Peyer's patch (tissue), 4 donors: ENCODE measurements at regions not wholly inside any gene's neighbourhood (a gene's known extent, or its start where the extent isn't known, plus 50 kb on each side); places are given as distances from the start of the nearest gene placed in this dataset.

Source experiments
- DNase-seq, 3 donors: peaks; one replicate each; pipeline ENCODE4 v3.0.0-alpha.2; 2017 to 2019
- H3K27ac ChIP-seq, 4 donors: fragments of 200-600 bp; sonication (generic); one replicate each; pipeline ENCODE4 v1.5.1; 2016 to 2019
- H3K27me3 ChIP-seq, 2 donors: fragments of 200-600 bp; sonication (generic); one replicate each; pipeline ENCODE4 v1.5.1; 2019
- H3K36me3 ChIP-seq, 3 donors: fragments of 200-600 bp; sonication (generic); one replicate each; pipeline ENCODE4 v1.5.1; 2016 to 2019
- H3K4me1 ChIP-seq, 4 donors: fragments of 200-600 bp; sonication (generic); one replicate each; pipeline ENCODE4 v1.5.1; 2016 to 2019
- H3K4me3 ChIP-seq, 4 donors: fragments of 200-600 bp; sonication (generic); 1 replicate in 3 of 4; 2 replicates in 1 of 4; pipeline ENCODE4 v1.5.1; 2016 to 2019; ENCODE audit warnings: mild to moderate bottlenecking in 1 of 4
- H3K9me3 ChIP-seq, 4 donors: fragments of 200-600 bp; sonication (generic); one replicate each; pipeline ENCODE4 v1.5.1; 2016 to 2019; ENCODE audit warnings: mild to moderate bottlenecking in 1 of 4
- POLR2A ChIP-seq, 2 donors: fragments of 450-650 bp; IDR thresholded peaks; one replicate each; pipeline ENCODE4 v1.5.1; 2017; ENCODE audit warnings: antibody characterized with exemption in 2 of 2, mild to moderate bottlenecking in 2 of 2, moderate library complexity in 2 of 2
- TF ChIP-seq, protein P1 (sequence below), 6 experiments: fragments of 450-650 bp in 4 of 6; fragments of 200-600 bp in 2 of 6; sonication (generic) in 1 of 6; IDR thresholded peaks; one replicate each; pipeline ENCODE4 v1.5.1; 2017 to 2019; ENCODE audit warnings: antibody characterized with exemption in 6 of 6, mild to moderate bottlenecking in 3 of 6, moderate library complexity in 1 of 6

DNA sequence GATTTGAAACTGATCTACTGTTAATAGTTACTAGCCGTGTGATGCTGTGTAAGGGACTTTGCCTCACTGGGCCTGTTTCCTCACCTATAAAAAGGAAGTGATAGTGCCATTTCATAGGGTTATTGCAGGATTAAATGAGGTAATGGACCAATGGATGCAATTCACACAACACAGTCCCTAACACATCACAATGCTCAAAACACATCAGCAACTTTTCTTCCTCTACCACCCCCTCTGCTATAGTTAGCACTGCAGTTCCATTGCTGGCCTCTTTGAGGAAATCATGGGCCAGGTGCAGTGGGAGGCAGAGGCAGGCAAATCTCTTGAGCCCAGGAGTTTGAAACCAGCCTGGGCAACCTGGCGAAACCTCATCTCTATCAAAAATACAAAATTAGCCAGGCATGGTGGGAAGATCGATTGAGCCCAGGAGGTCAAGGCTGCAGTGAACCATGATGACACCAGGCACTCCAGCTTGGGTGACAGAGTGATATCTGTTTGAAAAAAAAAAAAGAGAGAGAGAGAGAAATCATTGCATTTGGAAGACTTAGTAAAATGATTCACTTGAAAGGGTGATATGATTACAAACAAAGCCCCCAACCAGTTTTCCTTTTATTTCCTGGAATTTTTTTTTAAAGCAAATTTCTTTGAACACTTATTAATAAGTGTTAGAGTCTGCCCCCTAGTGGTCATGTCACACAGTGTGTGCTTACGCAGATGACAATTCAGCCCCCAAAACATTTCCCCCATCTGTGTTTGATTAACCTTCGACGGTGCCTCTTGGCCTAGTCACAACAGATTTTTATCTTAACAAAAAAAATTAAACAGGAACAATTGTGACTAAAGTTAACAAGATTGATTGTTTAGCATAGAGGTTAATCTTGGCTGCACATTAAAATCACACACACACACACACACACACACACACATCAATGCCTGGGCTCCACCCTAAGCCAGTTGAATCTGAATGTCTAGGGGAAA lies 88.6 kb upstream of the BCL11A start:
- H3K27ac ChIP-seq, result no peak overlapping the region
- TF ChIP-seq, protein P1, sequence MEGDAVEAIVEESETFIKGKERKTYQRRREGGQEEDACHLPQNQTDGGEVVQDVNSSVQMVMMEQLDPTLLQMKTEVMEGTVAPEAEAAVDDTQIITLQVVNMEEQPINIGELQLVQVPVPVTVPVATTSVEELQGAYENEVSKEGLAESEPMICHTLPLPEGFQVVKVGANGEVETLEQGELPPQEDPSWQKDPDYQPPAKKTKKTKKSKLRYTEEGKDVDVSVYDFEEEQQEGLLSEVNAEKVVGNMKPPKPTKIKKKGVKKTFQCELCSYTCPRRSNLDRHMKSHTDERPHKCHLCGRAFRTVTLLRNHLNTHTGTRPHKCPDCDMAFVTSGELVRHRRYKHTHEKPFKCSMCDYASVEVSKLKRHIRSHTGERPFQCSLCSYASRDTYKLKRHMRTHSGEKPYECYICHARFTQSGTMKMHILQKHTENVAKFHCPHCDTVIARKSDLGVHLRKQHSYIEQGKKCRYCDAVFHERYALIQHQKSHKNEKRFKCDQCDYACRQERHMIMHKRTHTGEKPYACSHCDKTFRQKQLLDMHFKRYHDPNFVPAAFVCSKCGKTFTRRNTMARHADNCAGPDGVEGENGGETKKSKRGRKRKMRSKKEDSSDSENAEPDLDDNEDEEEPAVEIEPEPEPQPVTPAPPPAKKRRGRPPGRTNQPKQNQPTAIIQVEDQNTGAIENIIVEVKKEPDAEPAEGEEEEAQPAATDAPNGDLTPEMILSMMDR (IDR thresholded peaks at IDR 0.05), result peak; percentile 39 to 75 (median 56)
- no peak for TF ChIP-seq POLR2A (IDR thresholded peaks at IDR 0.05)
- no peaks in the 10 kb centered on the region for H3K9me3 ChIP-seq
- no peak overlapping the region for H3K4me3 ChIP-seq
- no peaks in the 10 kb centered on the region for H3K4me1 ChIP-seq
- H3K27me3 ChIP-seq, result no peaks in the 10 kb centered on the region
- DNase-seq, result peak in 2 of 3 donors; percentile 44 to 58
- H3K36me3 ChIP-seq, result no peaks in the 10 kb centered on the region

DNA sequence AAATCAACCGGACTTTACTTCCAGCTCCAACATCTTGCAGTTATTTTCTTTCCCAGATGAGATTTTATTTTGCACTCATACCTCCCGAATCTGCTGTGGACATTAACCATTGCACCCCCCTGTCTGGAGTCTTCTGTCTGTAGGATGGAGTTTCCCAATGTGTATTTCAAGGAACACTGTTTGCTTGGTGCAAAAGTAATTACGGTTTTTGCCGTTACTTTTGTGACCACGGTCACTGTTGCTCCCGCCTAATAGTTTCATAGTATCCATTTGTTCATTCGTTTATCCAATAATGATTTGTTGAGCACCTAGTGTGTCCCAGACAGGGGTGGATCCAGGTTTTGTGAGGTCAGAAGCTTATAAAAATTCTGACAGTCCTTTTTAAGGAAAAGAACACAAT lies 90.3 kb upstream of the BCL11A start:
- no peak overlapping the region for H3K4me3 ChIP-seq
- no peaks in the 10 kb centered on the region for H3K4me1 ChIP-seq
- no peak for TF ChIP-seq POLR2A (IDR thresholded peaks at IDR 0.05)
- no peaks in the 10 kb centered on the region for H3K36me3 ChIP-seq
- no peaks in the 10 kb centered on the region for H3K9me3 ChIP-seq
- no peak overlapping the region for H3K27ac ChIP-seq
- no peaks in the 10 kb centered on the region for H3K27me3 ChIP-seq
- no peak for DNase-seq

DNA sequence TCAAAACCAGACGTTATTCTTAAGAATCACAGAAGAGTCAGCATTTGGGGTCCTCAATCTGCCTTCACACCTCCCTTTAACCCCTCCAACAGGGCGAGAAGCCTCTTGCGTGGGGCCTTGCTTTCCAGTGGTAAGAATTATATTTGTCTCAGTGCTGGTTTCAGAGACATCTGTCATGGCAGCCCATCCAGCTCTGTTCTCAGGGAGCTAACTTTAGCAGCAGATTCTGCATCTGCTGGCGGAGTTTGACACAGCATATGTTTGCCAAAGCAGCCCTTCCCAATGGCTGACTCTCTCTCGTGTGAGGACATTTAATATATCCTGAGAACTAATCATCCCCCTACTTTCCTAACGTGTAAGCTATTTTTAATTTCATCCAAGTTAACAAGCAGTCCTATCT lies 91.5 kb upstream of the BCL11A start:
- Histone ChIP-seq H3K27me3 (no peaks in the 10 kb centered on the region), H3K4me3 (no peak overlapping the region), H3K4me1 (no peaks in the 10 kb centered on the region), H3K27ac (no peak overlapping the region), H3K36me3 (no peaks in the 10 kb centered on the region), H3K9me3 (no peaks in the 10 kb centered on the region)
- no peak for DNase-seq
- no peak for TF ChIP-seq POLR2A (IDR thresholded peaks at IDR 0.05)
- TF ChIP-seq, protein P1 (IDR thresholded peaks at IDR 0.05), result no peak

DNA sequence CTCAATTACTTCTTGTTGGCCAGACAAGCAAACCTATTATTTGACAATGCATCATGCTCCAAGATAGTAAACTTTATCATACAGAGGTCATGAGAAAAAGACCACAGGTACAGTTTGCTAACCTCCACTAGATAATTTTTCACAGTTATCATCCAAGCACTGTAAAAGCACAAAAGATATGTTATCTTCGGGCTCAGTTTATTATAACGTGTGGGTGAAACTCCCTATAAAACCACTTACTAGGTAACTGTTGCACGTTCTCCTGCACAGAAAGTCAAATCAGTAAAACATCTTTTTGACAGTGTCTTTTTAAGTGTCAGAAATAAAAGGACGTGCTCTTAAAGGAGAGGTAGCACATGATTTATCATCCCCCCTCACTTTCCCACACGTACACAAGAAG lies 94.7 kb upstream of the BCL11A start:
- Histone ChIP-seq H3K36me3 (no peaks in the 10 kb centered on the region), H3K27me3 (no peaks in the 10 kb centered on the region), H3K4me3 (no peak overlapping the region), H3K4me1 (no peaks in the 10 kb centered on the region), H3K9me3 (no peaks in the 10 kb centered on the region), H3K27ac (no peak overlapping the region)
- no peak for DNase-seq
- no peak for TF ChIP-seq POLR2A (IDR thresholded peaks at IDR 0.05)
- TF ChIP-seq, protein P1 (IDR thresholded peaks at IDR 0.05), result no peak

DNA sequence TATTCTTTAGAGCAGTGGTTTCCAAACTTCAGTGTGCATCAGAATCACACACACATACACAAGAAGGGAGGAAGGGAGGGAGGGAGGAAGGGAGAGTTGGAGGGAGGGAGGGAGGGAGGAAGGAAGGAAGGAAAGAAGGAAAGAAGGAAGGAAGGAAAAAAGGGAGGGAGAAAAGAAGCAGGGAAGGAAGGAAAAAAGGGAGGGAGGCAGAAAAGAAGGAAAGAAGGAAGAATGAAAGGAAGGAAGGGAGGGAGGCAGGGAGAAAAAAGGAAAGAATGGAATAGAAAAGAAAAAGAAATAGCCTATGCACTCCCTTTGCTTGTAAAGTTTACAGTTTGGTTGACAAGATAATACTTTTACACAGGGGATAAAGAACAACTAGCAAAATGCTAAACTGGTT lies 96.3 kb upstream of the BCL11A start:
- Histone ChIP-seq H3K27me3 (no peaks in the 10 kb centered on the region), H3K9me3 (no peaks in the 10 kb centered on the region), H3K36me3 (no peaks in the 10 kb centered on the region), H3K27ac (no peak overlapping the region), H3K4me1 (no peaks in the 10 kb centered on the region), H3K4me3 (no peak overlapping the region)
- DNase-seq, result no peak
- TF ChIP-seq, protein P1 (IDR thresholded peaks at IDR 0.05), result no peak
- no peak for TF ChIP-seq POLR2A (IDR thresholded peaks at IDR 0.05)

DNA sequence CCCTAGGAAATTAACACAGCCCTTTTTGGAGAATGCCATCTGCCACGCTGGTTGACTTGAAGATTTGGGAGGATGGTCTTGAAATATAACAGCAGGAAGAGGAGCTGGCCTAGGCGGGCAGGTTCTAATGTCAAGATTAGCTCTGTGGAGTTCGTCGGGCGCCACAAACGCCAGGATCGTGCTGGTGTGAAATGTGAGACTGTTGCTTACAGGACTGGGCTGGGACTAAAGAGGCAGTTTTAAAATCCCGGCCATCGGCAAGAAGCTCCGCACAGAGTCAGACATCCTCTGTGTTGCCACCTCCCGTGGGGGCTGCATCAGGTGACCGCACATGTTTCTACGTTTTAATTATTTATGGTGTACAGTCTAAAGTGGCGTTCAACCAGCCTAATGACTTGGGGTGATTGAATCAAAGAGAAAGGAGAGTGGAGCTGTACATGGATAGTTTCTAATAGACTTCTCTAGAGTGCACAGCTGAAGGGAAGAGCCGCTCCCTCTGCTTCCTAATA lies 99.4 kb upstream of the BCL11A start:
- H3K9me3 ChIP-seq, result no peaks in the 10 kb centered on the region
- TF ChIP-seq POLR2A (IDR thresholded peaks at IDR 0.05), result no peak
- TF ChIP-seq, protein P1 (IDR thresholded peaks at IDR 0.05), result no peak
- H3K27me3 ChIP-seq, result no peaks in the 10 kb centered on the region
- DNase-seq, result no peak
- no peak overlapping the region for H3K4me3 ChIP-seq
- H3K4me1 ChIP-seq, result no peaks in the 10 kb centered on the region
- H3K27ac ChIP-seq, result no peak overlapping the region
- no peaks in the 10 kb centered on the region for H3K36me3 ChIP-seq
